Keratinocyte (primary cell): ENCODE measurements at regions not wholly inside any gene's neighbourhood (a gene's known extent, or its start where the extent isn't known, plus 50 kb on each side); places are given as distances from the start of the nearest gene placed in this dataset.
"Not testable (repeated sequence)": the region's sequence is repeated elsewhere in the genome, so short reads cannot be mapped to it uniquely, and the experiment has no call there.

Source experiments
- DNase-seq: peaks from one replicate; pipeline ENCODE4 v3.0.0-alpha.2; 2011; ENCODE audit warnings: low read depth, missing footprints, low spot score
- FAIRE-seq: peaks from 2 replicates; lab custom pipeline; 2011; peaks lifted over from hg19 to GRCh38; lab: Jason Lieb, UNC
- H2AFZ ChIP-seq: 2 replicates; pipeline ENCODE4 v1.6.0; 2012; ENCODE audit warnings: low read length, control low read depth, inconsistent platforms; ENCODE audit not compliant: control insufficient read depth
- H3K27ac ChIP-seq: 2 replicates; pipeline ENCODE4 v1.5.1; 2011; ENCODE audit warnings: low read length; ENCODE audit not compliant: control insufficient read depth, insufficient read depth
- H3K27me3 ChIP-seq: 3 replicates; pipeline ENCODE4 v1.6.0; 2011; ENCODE audit warnings: low read length; ENCODE audit not compliant: control insufficient read depth, insufficient read depth; ENCODE audit errors: extremely low read depth
- H3K36me3 ChIP-seq, 2 experiments: 2 replicates in 1 of 2; 3 replicates in 1 of 2; pipeline ENCODE4 v1.5.1; 2011; ENCODE audit warnings: low read length in 2 of 2, mild to moderate bottlenecking in 1 of 2; ENCODE audit not compliant: control insufficient read depth in 2 of 2, insufficient read depth in 2 of 2; ENCODE audit errors: extremely low read depth in 1 of 2
- H3K4me1 ChIP-seq: 3 replicates; pipeline ENCODE4 v1.5.1; 2011; ENCODE audit warnings: low read length; ENCODE audit not compliant: control insufficient read depth, insufficient read depth; ENCODE audit errors: extremely low read depth
- H3K4me2 ChIP-seq: 3 replicates; pipeline ENCODE4 v1.6.0; 2011; ENCODE audit warnings: low read depth, low read length; ENCODE audit not compliant: control insufficient read depth, insufficient read depth; ENCODE audit errors: extremely low read depth
- H3K4me3 ChIP-seq, 3 experiments: fragments of 200-600 bp in 1 of 3; sonication (generic) in 1 of 3; 2 replicates in 2 of 3; 3 replicates in 1 of 3; pipeline ENCODE4 v1.5.1; 2011 to 2016; ENCODE audit warnings: low read length in 3 of 3, mild to moderate bottlenecking in 3 of 3, control low read depth in 2 of 3, inconsistent platforms in 1 of 3, low read depth in 1 of 3, mixed read lengths in 1 of 3, mixed run types in 1 of 3, moderate library complexity in 1 of 3; ENCODE audit not compliant: control insufficient read depth in 2 of 3, insufficient read depth in 2 of 3; ENCODE audit errors: extremely low read depth in 1 of 3
- H3K79me2 ChIP-seq: 2 replicates; pipeline ENCODE4 v1.6.0; 2012; ENCODE audit warnings: low read length; ENCODE audit not compliant: control insufficient read depth, insufficient read depth
- H3K9ac ChIP-seq: 3 replicates; pipeline ENCODE4 v1.6.0; 2011; ENCODE audit warnings: low read length; ENCODE audit not compliant: control insufficient read depth, insufficient read depth; ENCODE audit errors: extremely low read depth
- H3K9me1 ChIP-seq: 3 replicates; pipeline ENCODE4 v1.6.0; 2011; ENCODE audit warnings: low read length; ENCODE audit not compliant: control insufficient read depth, insufficient read depth; ENCODE audit errors: extremely low read depth
- H3K9me3 ChIP-seq: 2 replicates; pipeline ENCODE4 v1.5.1; 2012; ENCODE audit warnings: low read depth, low read length; ENCODE audit not compliant: control insufficient read depth
- H4K20me1 ChIP-seq: 3 replicates; pipeline ENCODE4 v1.6.0; 2011; ENCODE audit warnings: low read length; ENCODE audit not compliant: control insufficient read depth, insufficient read depth; ENCODE audit errors: extremely low read depth
- EZH2 ChIP-seq: IDR thresholded peaks from one replicate; pipeline ENCODE4 v1.6.1; 2012; ENCODE audit warnings: inconsistent platforms, mild to moderate bottlenecking, low read length, moderate library complexity
- dilution Hi-C: fragments of 300-500 bp; cut with MboI; formaldehyde crosslinking; loops from one replicate; pipeline ENCODE4 v1.7.0; 2020; ENCODE audit warnings: low sequenced_read_pairs; ENCODE audit not compliant: extremely low pct_ligation_motif_present
- TF ChIP-seq, protein P1 (sequence below), 3 experiments: IDR thresholded peaks in 1 of 3; conservative IDR thresholded peaks in 1 of 3; optimal IDR thresholded peaks in 1 of 3; 2 replicates in 2 of 3; 3 replicates in 1 of 3; pipeline versions ENCODE3 to v1.5.1; 2011; ENCODE audit warnings: low read length in 3 of 3, mild to moderate bottlenecking in 3 of 3, moderate library complexity in 2 of 3, control low read depth in 1 of 3, inconsistent platforms in 1 of 3; ENCODE audit not compliant: insufficient read depth in 2 of 3; ENCODE audit errors: extremely low read depth in 1 of 3

DNA sequence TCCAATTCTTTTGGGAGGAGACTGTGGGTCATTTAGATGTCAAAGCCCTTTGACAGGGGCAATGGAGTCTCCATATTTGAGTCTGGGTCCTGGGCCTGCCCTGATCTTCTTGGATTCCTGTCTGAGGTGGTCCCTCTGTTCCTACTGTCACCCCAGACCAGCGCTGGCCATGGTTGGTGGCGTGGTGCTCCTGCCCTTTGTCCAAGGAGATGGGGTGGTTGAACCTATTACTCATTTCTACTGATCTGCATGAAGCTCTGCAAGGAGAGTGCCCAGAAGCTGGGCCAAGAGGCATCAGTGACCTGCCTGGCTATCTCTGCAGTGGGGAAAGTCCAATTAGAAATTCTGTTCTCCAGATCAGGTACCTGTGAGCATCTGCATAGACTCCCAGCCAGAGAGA lies 355.6 kb upstream of the NUPR2 start:
- dilution Hi-C loops: no loop called here

DNA sequence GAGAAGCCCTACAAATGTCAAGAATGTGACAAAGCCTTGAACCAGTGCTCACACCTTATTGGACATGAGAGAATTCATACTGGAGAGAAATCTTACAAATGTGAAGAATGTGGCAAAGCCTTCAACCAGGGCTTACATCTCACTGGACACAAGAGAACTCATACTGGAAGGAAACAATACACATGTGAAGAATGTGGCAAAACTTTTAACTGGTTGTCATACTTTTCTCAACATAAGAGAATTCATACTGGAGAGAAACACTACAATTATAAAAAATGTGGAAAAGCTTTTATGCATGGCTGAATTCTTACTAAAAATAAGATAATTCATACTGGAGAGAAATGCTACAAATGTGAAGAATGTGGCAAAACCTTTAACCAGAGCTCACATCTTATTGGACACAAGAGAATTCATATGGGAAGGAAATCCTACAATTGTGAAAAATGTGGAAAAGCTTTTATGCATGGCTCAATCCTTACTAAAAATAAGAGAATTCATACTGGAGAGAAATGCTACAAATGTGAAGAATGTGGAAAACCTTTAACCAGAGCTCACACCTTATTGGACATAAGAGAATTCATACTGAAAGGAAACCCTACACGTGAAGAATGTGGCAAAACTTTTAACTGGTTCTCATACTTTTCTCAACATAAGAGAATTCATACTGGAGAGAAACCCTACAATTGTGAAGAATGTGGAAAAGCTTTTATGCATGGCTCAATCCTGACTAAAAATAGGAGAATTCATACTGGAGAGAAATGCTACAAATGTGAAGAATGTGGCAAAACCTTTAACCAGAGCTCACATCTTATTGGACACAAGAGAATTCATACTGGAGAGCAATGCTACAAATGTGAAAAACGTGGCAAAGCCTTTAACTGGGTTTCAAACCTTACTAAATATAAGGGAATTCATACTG lies 350.6 kb upstream of the NUPR2 start:
- H3K9me1 ChIP-seq, H3K4me3 ChIP-seq, FAIRE-seq, H2AFZ ChIP-seq, H3K27ac ChIP-seq, H3K4me1 ChIP-seq, H3K9ac ChIP-seq, H4K20me1 ChIP-seq, DNase-seq, H3K4me2 ChIP-seq, H3K79me2 ChIP-seq, dilution Hi-C loops, H3K36me3 ChIP-seq, H3K27me3 ChIP-seq: not testable (repeated sequence)
- H3K9me3 ChIP-seq: peaks cover 14% of the 10 kb centered on the region

More for the DNA sequence above, 355.6 kb upstream of the NUPR2 start:
- H3K4me1 ChIP-seq: no peaks in the 10 kb centered on the region
- H3K79me2 ChIP-seq: no peaks in the 10 kb centered on the region
- H3K9me1 ChIP-seq: no peaks in the 10 kb centered on the region
- FAIRE-seq (no peak), DNase-seq (no peak)
- H3K9ac ChIP-seq: no peak overlapping the region
- no peaks in the 10 kb centered on the region for H4K20me1 ChIP-seq
- TF ChIP-seq EZH2: no peak
- TF ChIP-seq, protein P1, sequence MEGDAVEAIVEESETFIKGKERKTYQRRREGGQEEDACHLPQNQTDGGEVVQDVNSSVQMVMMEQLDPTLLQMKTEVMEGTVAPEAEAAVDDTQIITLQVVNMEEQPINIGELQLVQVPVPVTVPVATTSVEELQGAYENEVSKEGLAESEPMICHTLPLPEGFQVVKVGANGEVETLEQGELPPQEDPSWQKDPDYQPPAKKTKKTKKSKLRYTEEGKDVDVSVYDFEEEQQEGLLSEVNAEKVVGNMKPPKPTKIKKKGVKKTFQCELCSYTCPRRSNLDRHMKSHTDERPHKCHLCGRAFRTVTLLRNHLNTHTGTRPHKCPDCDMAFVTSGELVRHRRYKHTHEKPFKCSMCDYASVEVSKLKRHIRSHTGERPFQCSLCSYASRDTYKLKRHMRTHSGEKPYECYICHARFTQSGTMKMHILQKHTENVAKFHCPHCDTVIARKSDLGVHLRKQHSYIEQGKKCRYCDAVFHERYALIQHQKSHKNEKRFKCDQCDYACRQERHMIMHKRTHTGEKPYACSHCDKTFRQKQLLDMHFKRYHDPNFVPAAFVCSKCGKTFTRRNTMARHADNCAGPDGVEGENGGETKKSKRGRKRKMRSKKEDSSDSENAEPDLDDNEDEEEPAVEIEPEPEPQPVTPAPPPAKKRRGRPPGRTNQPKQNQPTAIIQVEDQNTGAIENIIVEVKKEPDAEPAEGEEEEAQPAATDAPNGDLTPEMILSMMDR (optimal IDR thresholded peaks at IDR 0.05 in 1 of 3, IDR thresholded peaks at IDR 0.05 in 1 of 3, conservative IDR thresholded peaks at IDR 0.05 in 1 of 3; ENCODE audit: extremely low read depth in 1 of 3, insufficient read depth in 2 of 3, low read length in 3 of 3): no peak
- no peak overlapping the region for H3K4me2 ChIP-seq
- H3K27ac ChIP-seq: no peak overlapping the region
- no peak overlapping the region for H3K4me3 ChIP-seq
- no peaks in the 10 kb centered on the region for H3K27me3 ChIP-seq
- no peaks in the 10 kb centered on the region for H3K36me3 ChIP-seq
- H3K9me3 ChIP-seq: peaks cover 17% of the 10 kb centered on the region
- no peak overlapping the region for H2AFZ ChIP-seq
